ENCODE measurements at regions not wholly inside any gene's neighbourhood (a gene's known extent, or its start where the extent isn't known, plus 50 kb on each side); places are given as distances from the start of the nearest gene placed in this dataset.

DNA sequence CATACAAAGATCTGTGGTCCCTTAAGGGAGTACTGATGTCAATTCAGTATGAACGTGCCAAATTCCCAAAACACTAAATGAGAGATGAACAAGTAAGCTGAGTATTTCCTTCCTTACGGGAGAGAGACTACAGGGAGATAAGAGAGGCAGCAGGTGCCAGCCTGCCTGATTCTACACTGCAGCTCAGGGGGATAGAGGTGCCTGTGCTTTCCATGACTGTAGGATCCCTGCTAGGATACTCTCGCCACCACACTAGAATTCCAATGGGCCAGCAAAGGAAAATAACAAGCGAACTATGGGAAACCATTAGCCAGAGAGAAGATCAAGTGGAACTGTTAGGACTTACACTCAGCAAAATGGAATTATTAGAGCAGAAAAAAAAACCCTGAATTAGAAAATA lies 198.5 kb upstream of the BTBD3 start:
- no peak for DNase-seq (ENCODE audit: low spot score)
- Histone ChIP-seq H3K27me3 (ENCODE audit: control insufficient read depth in 1 of 2, insufficient read depth in 2 of 2, low read length in 2 of 2) (no peaks in the 10 kb centered on the region), H3K4me1 (ENCODE audit: insufficient read depth, low read length) (no peaks in the 10 kb centered on the region), H3K36me3 (replicated peaks in 1 of 2; ENCODE audit: control insufficient read depth in 1 of 2, insufficient read depth in 2 of 2, low read length in 2 of 2) (no peaks in the 10 kb centered on the region), H3K79me2 (ENCODE audit: insufficient read depth, low read length) (no peaks in the 10 kb centered on the region), H3K4me2 (ENCODE audit: low read depth, low read length) (no peak overlapping the region), H4K20me1 (ENCODE audit: insufficient read depth, low read length) (no peaks in the 10 kb centered on the region), H3K9me3 (ENCODE audit: low read length) (no peaks in the 10 kb centered on the region), H3K9ac (ENCODE audit: insufficient read depth, low read depth, low read length) (no peak overlapping the region), H3K27ac (ENCODE audit: extremely low read length, insufficient read depth, low read length) (no peak overlapping the region), H3K4me3 (replicated peaks in 1 of 3; ENCODE audit: insufficient read depth in 1 of 3, low read depth in 2 of 3, low read length in 3 of 3) (no peak overlapping the region), H2AFZ (ENCODE audit: low read length) (no peak overlapping the region)
- TF ChIP-seq, protein P1, sequence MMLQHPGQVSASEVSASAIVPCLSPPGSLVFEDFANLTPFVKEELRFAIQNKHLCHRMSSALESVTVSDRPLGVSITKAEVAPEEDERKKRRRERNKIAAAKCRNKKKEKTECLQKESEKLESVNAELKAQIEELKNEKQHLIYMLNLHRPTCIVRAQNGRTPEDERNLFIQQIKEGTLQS (CRISPR knock-in tag; IDR thresholded peaks at IDR 0.05) = no peak
- TF ChIP-seq MIER2 (CRISPR knock-in tag; IDR thresholded peaks at IDR 0.05) (no peak), ZBTB1 (CRISPR knock-in tag; IDR thresholded peaks at IDR 0.05; ENCODE audit: borderline replicate concordance) (no peak), HMGA1 (CRISPR knock-in tag; conservative IDR thresholded peaks at IDR 0.05) (no peak), AGO1 (IDR thresholded peaks at IDR 0.05; ENCODE audit: low read depth, low read length, poor library complexity, severe bottlenecking) (no peak), ZNF605 (CRISPR knock-in tag; IDR thresholded peaks at IDR 0.05) (no peak)
- TF ChIP-seq, protein P2, sequence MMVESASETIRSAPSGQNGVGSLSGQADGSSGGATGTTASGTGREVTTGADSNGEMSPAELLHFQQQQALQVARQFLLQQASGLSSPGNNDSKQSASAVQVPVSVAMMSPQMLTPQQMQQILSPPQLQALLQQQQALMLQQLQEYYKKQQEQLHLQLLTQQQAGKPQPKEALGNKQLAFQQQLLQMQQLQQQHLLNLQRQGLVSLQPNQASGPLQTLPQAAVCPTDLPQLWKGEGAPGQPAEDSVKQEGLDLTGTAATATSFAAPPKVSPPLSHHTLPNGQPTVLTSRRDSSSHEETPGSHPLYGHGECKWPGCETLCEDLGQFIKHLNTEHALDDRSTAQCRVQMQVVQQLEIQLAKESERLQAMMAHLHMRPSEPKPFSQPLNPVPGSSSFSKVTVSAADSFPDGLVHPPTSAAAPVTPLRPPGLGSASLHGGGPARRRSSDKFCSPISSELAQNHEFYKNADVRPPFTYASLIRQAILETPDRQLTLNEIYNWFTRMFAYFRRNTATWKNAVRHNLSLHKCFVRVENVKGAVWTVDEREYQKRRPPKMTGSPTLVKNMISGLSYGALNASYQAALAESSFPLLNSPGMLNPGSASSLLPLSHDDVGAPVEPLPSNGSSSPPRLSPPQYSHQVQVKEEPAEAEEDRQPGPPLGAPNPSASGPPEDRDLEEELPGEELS (CRISPR knock-in tag; IDR thresholded peaks at IDR 0.05) = no peak
- TF ChIP-seq, protein P3, sequence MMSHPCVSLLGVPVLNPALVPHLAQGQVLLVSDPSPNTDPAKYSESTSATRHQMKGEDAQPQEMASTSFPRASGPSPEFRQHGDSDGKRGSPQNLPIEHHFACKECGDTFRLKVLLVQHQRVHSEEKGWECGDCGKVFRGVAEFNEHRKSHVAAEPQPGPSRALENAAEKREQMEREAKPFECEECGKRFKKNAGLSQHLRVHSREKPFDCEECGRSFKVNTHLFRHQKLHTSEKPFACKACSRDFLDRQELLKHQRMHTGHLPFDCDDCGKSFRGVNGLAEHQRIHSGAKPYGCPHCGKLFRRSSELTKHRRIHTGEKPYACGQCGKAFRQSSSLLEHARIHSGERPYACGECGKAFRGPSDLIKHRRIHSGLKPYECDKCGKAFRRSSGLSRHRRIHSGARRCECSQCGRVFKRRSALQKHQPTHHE (CRISPR knock-in tag; IDR thresholded peaks at IDR 0.05; ENCODE audit: borderline replicate concordance) = no peak
- no peak for ATAC-seq
- no peak for FAIRE-seq
- no TSS peak for BruUV-seq (replicated peaks)
- intact Hi-C loops (cut with micrococcal nuclease; ENCODE audit: unreplicated experiment) = no loop called here
- 2% methylated on average over 4 of the region's 4 CpGs for WGBS (ENCODE audit: low lambda C conversion rate)
- POLR2A ChIA-PET = no interaction called here
- in situ Hi-C loops (cut with HindIII; ENCODE audit: extremely low pct_ligation_motif_present, low pct_unique_long_range_greater_than_20kb) = no loop called here
- CTCF ChIA-PET (ENCODE audit: low intra/inter-chr PET ratio, low total read pairs) = no interaction called here
